CD4-positive, alpha-beta memory T cell (primary cell): ENCODE measurements at regions not wholly inside any gene's neighbourhood (a gene's known extent, or its start where the extent isn't known, plus 50 kb on each side); places are given as distances from the start of the nearest gene placed in this dataset.

ENCODE experiments used
- CTCF ChIA-PET: fragments of 350-600 bp; sonication (Branson Sonifier 250); formaldehyde crosslinking; loops from one replicate; lab custom pipeline; 2021; ENCODE audit warnings: inconsistent platforms; ENCODE audit not compliant: partially characterized antibody; lab: Charles Lee
- POLR2A ChIA-PET: fragments of 350-600 bp; sonication (Branson Sonifier 250); formaldehyde crosslinking; loops from one replicate; lab custom pipeline; 2021; ENCODE audit not compliant: partially characterized antibody; lab: Charles Lee
- DNase-seq, 5 donors: peaks; one replicate each; pipeline versions ENCODE4 v3.0.0 to v3.0.0-alpha.2; 2020 to 2022; ENCODE audit warnings: mixed read lengths in 1 of 5
- H3K27ac ChIP-seq: one replicate; pipeline ENCODE4 v1.7.0; 2013; ENCODE audit warnings: low read depth, low read length
- H3K27me3 ChIP-seq: 2 replicates; pipeline ENCODE4 v1.7.0; 2013; ENCODE audit warnings: mild to moderate bottlenecking, low read length, moderate library complexity; ENCODE audit not compliant: insufficient read depth
- H3K36me3 ChIP-seq: 2 replicates; pipeline ENCODE4 v1.7.0; 2013; ENCODE audit warnings: mild to moderate bottlenecking, low read length, moderate library complexity; ENCODE audit not compliant: insufficient read depth
- H3K4me1 ChIP-seq: 2 replicates; pipeline ENCODE4 v1.7.0; 2013; ENCODE audit warnings: mild to moderate bottlenecking, low read length, moderate library complexity; ENCODE audit not compliant: insufficient read depth
- H3K4me3 ChIP-seq, 2 donors: one replicate each; pipeline ENCODE4 v1.7.0; 2013; ENCODE audit warnings: low read length in 2 of 2, mild to moderate bottlenecking in 1 of 2
- H3K9me3 ChIP-seq, 2 donors: one replicate each; pipeline ENCODE4 v1.7.0; 2013; ENCODE audit warnings: low read length in 2 of 2, control low read depth in 1 of 2; ENCODE audit not compliant: control insufficient read depth in 1 of 2
- H3K27ac Mint-ChIP-seq, 7 donors: one replicate each; pipeline ENCODE4 v1.8.0; 2020 to 2021; ENCODE audit warnings: mixed read lengths in 7 of 7, mild to moderate bottlenecking in 6 of 7, inconsistent platforms in 3 of 7, moderate library complexity in 3 of 7
- H3K27me3 Mint-ChIP-seq, 2 donors: one replicate each; pipeline ENCODE4 v1.8.0; 2020 to 2021; ENCODE audit warnings: mixed read lengths in 2 of 2
- H3K36me3 Mint-ChIP-seq, 2 donors: one replicate each; pipeline ENCODE4 v1.8.0; 2020 to 2021; ENCODE audit warnings: mixed read lengths in 2 of 2, inconsistent platforms in 1 of 2, mild to moderate bottlenecking in 1 of 2
- H3K4me1 Mint-ChIP-seq, 4 donors: one replicate each; pipeline ENCODE4 v1.8.0; 2020 to 2021; ENCODE audit warnings: mixed read lengths in 4 of 4, mild to moderate bottlenecking in 1 of 4
- H3K4me3 Mint-ChIP-seq, 8 donors: one replicate each; pipeline ENCODE4 v1.8.0; 2020 to 2021; ENCODE audit warnings: mixed read lengths in 8 of 8, mild to moderate bottlenecking in 7 of 8, moderate library complexity in 6 of 8, inconsistent platforms in 3 of 8
- H3K9me3 Mint-ChIP-seq, 8 donors: one replicate each; pipeline ENCODE4 v1.8.0; 2020 to 2021; ENCODE audit warnings: mixed read lengths in 8 of 8, mild to moderate bottlenecking in 5 of 8, inconsistent platforms in 3 of 8, moderate library complexity in 1 of 8
- intact Hi-C: fragments of 100-400 bp; cut with micrococcal nuclease; formaldehyde crosslinking; loops from one replicate; pipeline ENCODE4 v1.15.1; 2023

DNA sequence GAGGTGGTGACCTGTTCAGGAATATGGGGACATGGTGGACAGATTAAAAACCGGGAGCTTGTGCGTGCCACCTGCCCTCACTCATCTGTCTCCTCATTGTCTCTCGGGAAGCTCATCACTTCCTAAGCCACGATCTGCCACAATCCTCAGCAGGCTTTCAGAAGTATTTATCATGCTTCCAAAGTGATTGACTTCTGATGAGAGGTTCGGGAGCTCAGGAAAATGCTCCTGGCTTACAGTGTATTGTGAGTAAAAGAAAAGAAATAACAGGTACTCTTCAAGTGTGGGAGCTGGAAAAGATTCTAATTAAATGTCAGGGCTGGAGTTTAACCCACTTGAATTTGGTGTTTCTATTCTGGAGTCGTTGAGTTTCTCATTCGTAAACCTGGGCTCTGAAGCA, 91.9 kb upstream of the DRD2 start:
- no peaks in the 10 kb centered on the region for H3K4me1 Mint-ChIP-seq
- peaks cover 8 to 10% of the 10 kb centered on the region in 2 donors for H3K27me3 Mint-ChIP-seq
- Histone ChIP-seq H3K4me1 (no peaks in the 10 kb centered on the region), H3K36me3 (no peaks in the 10 kb centered on the region), H3K27me3 (no peaks in the 10 kb centered on the region), H3K27ac (no peak overlapping the region), H3K9me3 (no peaks in the 10 kb centered on the region), H3K4me3 (no peak overlapping the region)
- POLR2A ChIA-PET, result no interaction called here
- H3K9me3 Mint-ChIP-seq, result no peaks in the 10 kb centered on the region
- CTCF ChIA-PET, result no interaction called here
- no peak for DNase-seq
- H3K36me3 Mint-ChIP-seq, result no peaks in the 10 kb centered on the region
- no peak overlapping the region for H3K27ac Mint-ChIP-seq
- no peak overlapping the region for H3K4me3 Mint-ChIP-seq
- intact Hi-C loops, result no loop called here

DNA sequence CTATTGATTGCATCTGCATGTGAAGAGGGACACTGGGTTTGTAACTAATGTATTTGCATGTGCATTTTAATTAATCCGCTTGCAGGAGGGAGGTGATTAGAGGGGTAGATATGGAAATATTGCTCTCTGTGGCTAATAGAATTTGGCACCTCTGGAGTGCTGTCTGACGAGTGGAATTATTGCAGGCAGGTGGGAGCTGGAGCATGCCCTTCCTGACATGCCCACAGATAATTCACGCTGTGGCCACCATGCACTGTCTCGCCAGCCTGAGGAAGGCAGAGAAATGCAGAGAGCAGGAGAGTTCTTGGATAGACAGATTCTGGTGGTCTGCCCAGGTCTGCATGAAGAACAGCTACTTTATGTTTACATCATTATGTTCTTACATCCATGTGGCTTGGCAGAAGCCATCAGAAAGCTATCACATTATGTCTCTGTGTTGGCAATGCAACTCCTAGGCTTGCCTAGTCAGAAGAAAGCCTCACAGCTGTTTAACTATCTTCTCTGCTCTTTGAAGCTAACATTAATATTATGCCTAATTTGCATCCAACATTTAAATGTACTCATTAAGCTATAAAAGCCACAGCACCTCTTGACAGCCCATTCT, 89.4 kb upstream of the DRD2 start:
- no peaks in the 10 kb centered on the region for H3K36me3 ChIP-seq
- H3K9me3 ChIP-seq, result no peaks in the 10 kb centered on the region
- ChIA-PET CTCF (no interaction called here), POLR2A (no interaction called here)
- no peak overlapping the region for H3K27ac Mint-ChIP-seq
- H3K4me1 ChIP-seq, result no peaks in the 10 kb centered on the region
- no peak overlapping the region for H3K4me3 Mint-ChIP-seq
- H3K4me3 ChIP-seq, result no peak overlapping the region
- H3K27me3 Mint-ChIP-seq, result peaks cover 6 to 11% of the 10 kb centered on the region in 2 donors
- intact Hi-C loops, result no loop called here
- H3K36me3 Mint-ChIP-seq, result no peaks in the 10 kb centered on the region
- no peak for DNase-seq
- no peak overlapping the region for H3K27ac ChIP-seq
- no peaks in the 10 kb centered on the region for H3K27me3 ChIP-seq
- no peaks in the 10 kb centered on the region for H3K4me1 Mint-ChIP-seq
- no peaks in the 10 kb centered on the region for H3K9me3 Mint-ChIP-seq

DNA sequence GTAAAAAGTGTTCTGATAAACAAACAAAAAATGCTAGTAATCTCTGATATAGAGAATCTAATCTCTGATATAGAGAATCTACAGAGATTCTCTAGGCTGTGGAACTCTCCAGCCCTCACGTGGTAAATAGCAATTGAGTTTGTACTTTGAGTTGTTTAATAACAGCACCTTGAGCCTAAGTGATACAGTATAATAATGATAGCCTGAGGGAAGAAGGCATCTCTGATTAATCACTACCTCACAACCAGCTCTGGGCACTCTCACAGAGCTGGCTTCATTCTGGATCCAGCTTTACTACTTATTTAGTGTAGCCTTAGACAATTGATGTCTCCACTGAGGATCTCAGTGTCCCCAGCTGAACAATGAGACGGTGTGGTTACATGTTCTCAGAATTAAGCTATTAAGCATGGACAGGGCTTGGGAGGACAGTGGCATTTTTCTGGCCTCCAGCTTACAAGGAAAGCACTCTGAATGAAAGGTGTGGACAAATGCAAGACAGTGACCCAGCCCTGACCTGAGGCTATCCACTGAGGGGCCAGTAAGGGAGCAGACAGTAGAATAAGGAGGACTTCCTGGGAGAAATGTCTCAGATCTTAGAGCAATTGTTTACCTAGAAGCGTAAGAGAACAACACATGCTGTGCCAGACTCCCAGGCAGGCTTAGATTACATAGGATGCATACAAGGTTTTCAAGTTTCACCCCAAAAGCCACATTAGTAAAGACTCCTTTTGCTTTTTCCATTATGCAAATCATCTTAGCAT, 88.7 kb upstream of the DRD2 start:
- intact Hi-C loops, result no loop called here
- H3K4me3 ChIP-seq, result no peak overlapping the region
- Mint-ChIP-seq H3K9me3 (no peaks in the 10 kb centered on the region), H3K27me3 (peaks cover 6 to 11% of the 10 kb centered on the region in 2 donors), H3K27ac (no peak overlapping the region), H3K36me3 (no peaks in the 10 kb centered on the region), H3K4me3 (no peak overlapping the region), H3K4me1 (no peaks in the 10 kb centered on the region)
- ChIA-PET CTCF (no interaction called here), POLR2A (no interaction called here)
- H3K27ac ChIP-seq, result no peak overlapping the region
- no peak for DNase-seq
- no peaks in the 10 kb centered on the region for H3K9me3 ChIP-seq
- H3K27me3 ChIP-seq, result no peaks in the 10 kb centered on the region
- no peaks in the 10 kb centered on the region for H3K36me3 ChIP-seq
- H3K4me1 ChIP-seq, result no peaks in the 10 kb centered on the region

DNA sequence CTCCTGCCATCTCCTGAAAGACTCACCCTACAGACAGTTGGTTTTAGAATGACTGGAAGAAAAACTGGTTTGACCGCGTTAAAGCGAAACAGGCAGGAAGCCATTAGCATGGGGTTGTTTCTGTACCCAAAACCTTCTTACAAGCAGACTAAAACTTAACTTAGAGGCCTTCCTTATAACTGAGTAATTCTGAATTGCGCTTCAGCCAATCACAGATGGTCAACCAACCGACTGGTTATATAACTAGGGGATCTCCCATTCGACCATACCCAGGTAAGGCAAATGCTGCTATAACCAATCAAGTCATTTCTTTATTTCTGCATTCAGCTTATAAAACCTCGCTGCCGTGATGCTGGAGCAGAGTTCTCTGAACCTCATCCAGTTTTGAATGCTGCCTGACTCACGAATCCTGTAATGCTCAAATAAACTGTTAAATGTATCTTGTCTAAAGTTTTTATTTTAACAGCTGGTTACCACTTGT, 87.8 kb upstream of the DRD2 start:
- H3K27me3 ChIP-seq, result no peaks in the 10 kb centered on the region
- Mint-ChIP-seq H3K27ac (no peak overlapping the region), H3K36me3 (no peaks in the 10 kb centered on the region), H3K4me1 (no peaks in the 10 kb centered on the region), H3K4me3 (no peak overlapping the region), H3K27me3 (peaks cover 6 to 11% of the 10 kb centered on the region in 2 donors), H3K9me3 (no peaks in the 10 kb centered on the region)
- H3K27ac ChIP-seq, result no peak overlapping the region
- DNase-seq, result no peak
- no peaks in the 10 kb centered on the region for H3K9me3 ChIP-seq
- ChIA-PET CTCF (no interaction called here), POLR2A (no interaction called here)
- H3K4me1 ChIP-seq, result no peaks in the 10 kb centered on the region
- no peak overlapping the region for H3K4me3 ChIP-seq
- intact Hi-C loops, result no loop called here
- no peaks in the 10 kb centered on the region for H3K36me3 ChIP-seq

DNA sequence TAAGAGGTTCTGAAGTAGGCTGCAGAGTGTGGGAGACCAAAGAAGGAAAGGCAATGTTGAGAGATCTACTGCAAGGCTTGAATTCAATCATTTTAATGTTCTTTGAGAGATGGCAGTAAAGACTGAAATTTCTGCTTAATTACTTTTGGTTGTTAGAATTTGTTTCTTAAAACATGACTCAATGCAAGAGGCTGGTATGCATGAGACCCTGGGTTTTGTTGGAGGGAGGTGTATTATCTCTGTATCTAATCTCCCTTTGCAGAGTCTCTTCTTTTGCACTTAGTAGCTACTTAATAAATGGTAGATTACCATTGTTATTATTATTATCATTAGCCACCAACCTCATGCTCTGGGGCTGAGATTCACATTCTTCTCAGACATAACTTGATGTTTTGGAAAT, 87.4 kb upstream of the DRD2 start:
- no peaks in the 10 kb centered on the region for H3K4me1 ChIP-seq
- H3K27me3 ChIP-seq, result no peaks in the 10 kb centered on the region
- no peak overlapping the region for H3K4me3 ChIP-seq
- Mint-ChIP-seq H3K4me3 (no peak overlapping the region), H3K4me1 (no peaks in the 10 kb centered on the region), H3K9me3 (no peaks in the 10 kb centered on the region), H3K36me3 (no peaks in the 10 kb centered on the region), H3K27me3 (peaks cover 6 to 11% of the 10 kb centered on the region in 2 donors), H3K27ac (no peak overlapping the region)
- H3K27ac ChIP-seq, result no peak overlapping the region
- intact Hi-C loops, result no loop called here
- no peak for DNase-seq
- ChIA-PET CTCF (no interaction called here), POLR2A (no interaction called here)
- no peaks in the 10 kb centered on the region for H3K9me3 ChIP-seq
- H3K36me3 ChIP-seq, result no peaks in the 10 kb centered on the region

DNA sequence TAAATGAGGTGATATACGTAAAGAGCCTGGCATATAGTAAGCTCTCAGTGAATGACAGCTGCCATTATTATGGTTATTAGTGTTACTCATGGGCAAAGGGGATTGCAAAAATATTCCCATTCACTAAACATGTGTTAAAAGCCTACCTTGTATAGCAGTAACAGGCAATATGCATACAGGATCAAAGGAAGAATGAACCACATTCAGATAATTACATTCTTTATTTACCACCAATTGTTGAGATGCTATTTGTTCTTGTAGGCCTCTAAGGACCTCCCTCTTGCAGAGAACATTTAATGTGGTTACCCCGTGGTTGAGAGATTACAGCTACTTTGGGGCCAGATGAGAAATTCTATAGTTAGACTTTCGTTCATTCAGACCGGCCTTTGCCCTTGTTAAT, 82.7 kb upstream of the DRD2 start:
- CTCF ChIA-PET, result interaction anchor here (2.6 kb wide), 1 partner anchor 24 kb away, joined by 8 read pairs; no protein-coding TSS in a partner anchor

DNA sequence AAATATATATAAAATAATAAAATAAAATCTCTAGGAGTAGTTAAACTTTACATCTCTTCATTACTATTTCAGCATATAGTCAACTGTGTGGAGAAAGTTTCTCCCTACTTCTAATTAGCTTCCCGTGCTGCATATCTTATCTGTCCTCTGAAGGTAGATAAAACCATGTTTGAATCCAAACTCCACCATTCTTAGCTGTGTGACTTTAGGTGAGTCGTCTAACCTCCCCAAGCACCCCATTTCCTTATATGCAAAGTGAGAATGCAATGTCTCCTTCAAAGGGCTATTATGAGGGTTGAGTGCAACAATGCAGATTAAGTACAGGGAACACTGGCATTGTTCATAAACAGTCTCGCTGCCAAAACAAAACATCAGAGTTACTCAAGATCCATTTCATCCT, 80.8 kb upstream of the DRD2 start:
- Mint-ChIP-seq H3K27me3 (peaks cover 2% of the 10 kb centered on the region in 2 donors), H3K27ac (no peak overlapping the region), H3K4me1 (no peaks in the 10 kb centered on the region), H3K4me3 (no peak overlapping the region), H3K36me3 (no peaks in the 10 kb centered on the region), H3K9me3 (peaks cover 0 to 2% (median 0%) of the 10 kb centered on the region in 8 donors)
- DNase-seq, result no peak
- POLR2A ChIA-PET, result no interaction called here
- Histone ChIP-seq H3K4me1 (no peaks in the 10 kb centered on the region), H3K27me3 (no peaks in the 10 kb centered on the region), H3K9me3 (no peaks in the 10 kb centered on the region), H3K36me3 (no peaks in the 10 kb centered on the region), H3K27ac (no peak overlapping the region), H3K4me3 (no peak overlapping the region)
- intact Hi-C loops, result no loop called here
- CTCF ChIA-PET, result interaction anchor here (2.6 kb wide), 1 partner anchor 22 kb away, joined by 8 read pairs; no protein-coding TSS in a partner anchor

More for the DNA sequence above, 82.7 kb upstream of the DRD2 start:
- Mint-ChIP-seq H3K4me1 (no peaks in the 10 kb centered on the region), H3K27me3 (peaks cover 2 to 5% of the 10 kb centered on the region in 2 donors), H3K9me3 (no peaks in the 10 kb centered on the region), H3K27ac (no peak overlapping the region), H3K4me3 (no peak overlapping the region), H3K36me3 (no peaks in the 10 kb centered on the region)
- no peaks in the 10 kb centered on the region for H3K36me3 ChIP-seq
- intact Hi-C loops, result no loop called here
- H3K4me1 ChIP-seq, result no peaks in the 10 kb centered on the region
- H3K9me3 ChIP-seq, result no peaks in the 10 kb centered on the region
- DNase-seq, result no peak
- H3K4me3 ChIP-seq, result no peak overlapping the region
- no peak overlapping the region for H3K27ac ChIP-seq
- POLR2A ChIA-PET, result no interaction called here
- no peaks in the 10 kb centered on the region for H3K27me3 ChIP-seq
